HUES64 (cell line): ENCODE measurements at regions not wholly inside any gene's neighbourhood (a gene's known extent, or its start where the extent isn't known, plus 50 kb on each side); places are given as distances from the start of the nearest gene placed in this dataset.

Experiments
- H3K27ac ChIP-seq: 2 replicates; pipeline ENCODE4 v1.7.0; 2013; ENCODE audit warnings: low read depth, low read length, inconsistent platforms
- H3K27me3 ChIP-seq: 2 replicates; pipeline ENCODE4 v1.6.1; 2013; ENCODE audit warnings: mild to moderate bottlenecking, low read length; ENCODE audit not compliant: insufficient read depth
- H3K36me3 ChIP-seq: 2 replicates; pipeline ENCODE4 v1.6.1; 2013; ENCODE audit warnings: mild to moderate bottlenecking, low read length; ENCODE audit not compliant: insufficient read depth
- H3K4me1 ChIP-seq: 2 replicates; pipeline ENCODE4 v1.6.1; 2013; ENCODE audit warnings: mild to moderate bottlenecking, low read length, moderate library complexity; ENCODE audit not compliant: insufficient read depth
- H3K4me3 ChIP-seq: 2 replicates; pipeline ENCODE4 v1.5.1; 2013; ENCODE audit warnings: mild to moderate bottlenecking, low read length, moderate library complexity
- H3K9ac ChIP-seq: 2 replicates; pipeline ENCODE4 v1.6.1; 2013; ENCODE audit warnings: mild to moderate bottlenecking, low read depth, low read length
- H3K9me3 ChIP-seq: 2 replicates; pipeline ENCODE4 v1.6.1; 2013; ENCODE audit warnings: low read depth, low read length; ENCODE audit not compliant: insufficient read depth
- WGBS: fragments of 150-250, 120-280 bp; methylation state at CpG from one replicate; pipeline ENCODE4 v1.1.7; 2013; ENCODE audit warnings: missing lambda C conversion rate; 5-methylcytosine and 5-hydroxymethylcytosine counted together

DNA sequence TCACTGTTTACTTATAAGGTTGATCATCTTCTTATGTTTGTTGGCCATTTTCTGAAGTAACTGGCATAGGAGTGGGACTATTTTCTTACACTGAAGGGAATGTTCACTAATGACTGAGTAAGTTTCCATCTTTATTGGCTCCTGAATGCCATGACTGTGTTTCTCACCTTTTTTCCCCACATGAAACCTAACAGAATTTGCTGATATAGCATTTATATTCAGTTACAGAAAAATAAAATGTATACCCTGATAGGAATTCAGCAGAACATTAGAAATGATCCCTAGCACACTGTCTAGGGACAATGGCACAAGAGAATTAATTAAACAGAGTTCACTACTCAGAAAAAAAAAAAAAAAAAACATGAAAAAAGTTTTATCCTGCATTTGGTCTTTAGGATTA, 1465.1 kb upstream of the C9orf72 start:
- Histone ChIP-seq H3K36me3 (no peaks in the 10 kb centered on the region), H3K27me3 (no peaks in the 10 kb centered on the region), H3K4me3 (no peak overlapping the region), H3K27ac (no peak overlapping the region), H3K9me3 (no peaks in the 10 kb centered on the region), H3K9ac (no peak overlapping the region), H3K4me1 (no peaks in the 10 kb centered on the region)

DNA sequence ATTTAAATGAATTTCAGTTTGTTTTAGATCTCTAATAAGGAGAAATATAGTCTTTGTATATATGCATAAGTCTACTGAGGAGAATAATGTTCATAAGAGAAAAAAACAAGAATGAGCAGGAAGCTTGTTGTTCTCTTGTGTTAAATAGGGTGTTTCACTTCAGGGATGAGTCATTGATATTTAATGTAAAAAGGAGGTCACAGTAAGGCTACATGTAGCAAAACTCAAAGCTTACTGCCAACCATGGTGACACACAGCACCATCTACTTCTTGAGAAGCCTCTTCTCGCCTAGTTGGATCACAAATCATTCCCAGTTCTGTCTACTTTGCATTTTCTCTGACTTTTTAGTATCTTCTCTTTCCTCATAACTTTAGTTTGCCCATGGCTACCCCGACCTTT, 1466.0 kb upstream of the C9orf72 start:
- no peak overlapping the region for H3K9ac ChIP-seq
- WGBS: 90% methylated on average over 2 of the region's 2 CpGs
- no peaks in the 10 kb centered on the region for H3K9me3 ChIP-seq
- H3K4me1 ChIP-seq: no peaks in the 10 kb centered on the region
- no peaks in the 10 kb centered on the region for H3K27me3 ChIP-seq
- H3K4me3 ChIP-seq: no peak overlapping the region
- no peak overlapping the region for H3K27ac ChIP-seq
- no peaks in the 10 kb centered on the region for H3K36me3 ChIP-seq

DNA sequence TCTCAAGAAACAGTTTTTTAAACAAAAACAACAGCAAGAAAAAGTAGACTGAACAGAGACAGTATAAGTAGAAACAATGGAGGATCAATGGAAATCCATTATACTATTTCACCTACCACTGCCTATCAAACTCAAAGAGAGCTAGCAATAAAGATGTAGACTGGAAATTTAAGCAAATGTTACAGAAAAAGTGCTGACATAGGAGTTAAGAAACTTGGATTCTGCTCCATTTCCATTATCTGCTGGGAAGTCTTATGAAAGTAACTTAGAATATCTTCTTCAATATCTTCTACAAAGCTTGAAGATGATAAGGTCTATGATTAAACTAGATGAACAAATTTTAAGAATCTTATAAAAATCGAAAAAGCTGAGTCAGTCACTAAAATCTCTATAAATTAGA, 1469.8 kb upstream of the C9orf72 start:
- Histone ChIP-seq H3K27me3 (no peaks in the 10 kb centered on the region), H3K4me1 (no peaks in the 10 kb centered on the region), H3K9ac (no peak overlapping the region), H3K4me3 (no peak overlapping the region), H3K9me3 (no peaks in the 10 kb centered on the region), H3K27ac (no peak overlapping the region), H3K36me3 (no peaks in the 10 kb centered on the region)
- no CpG with 5 or more reads among the region's 1 CpG for WGBS

- 95% methylated on average over 2 of the region's 2 CpGs for WGBS
- H3K27me3 ChIP-seq: no peaks in the 10 kb centered on the region
- no peaks in the 10 kb centered on the region for H3K4me1 ChIP-seq
- no peak overlapping the region for H3K4me3 ChIP-seq
- no peaks in the 10 kb centered on the region for H3K9me3 ChIP-seq
- no peak overlapping the region for H3K27ac ChIP-seq
- no peak overlapping the region for H3K9ac ChIP-seq
- H3K36me3 ChIP-seq: no peaks in the 10 kb centered on the region
Observed at GRCh38 chr9:29044959-29045358, 1471.7 kb upstream of the C9orf72 start.

DNA sequence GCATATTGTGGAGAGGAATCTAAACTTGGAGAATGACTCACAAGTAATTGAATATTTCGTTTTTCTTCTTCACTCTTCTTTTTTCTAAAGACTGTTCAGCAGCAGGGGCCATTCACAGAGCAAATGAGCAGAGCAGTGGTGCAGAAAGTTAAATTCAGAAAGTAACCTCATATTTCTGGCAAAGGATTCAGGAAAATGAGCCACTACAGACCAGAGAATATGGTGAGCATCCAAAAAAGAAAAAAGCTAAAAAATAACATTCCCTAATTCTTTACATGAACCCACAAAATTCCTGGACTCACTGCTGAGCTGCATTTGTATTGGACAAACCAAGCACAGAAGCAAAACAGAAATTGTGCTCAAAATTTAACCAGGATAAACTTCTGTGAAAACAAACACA, 1486.8 kb upstream of the C9orf72 start:
- Histone ChIP-seq H3K9ac (no peak overlapping the region), H3K36me3 (no peaks in the 10 kb centered on the region), H3K4me3 (no peak overlapping the region), H3K27me3 (no peaks in the 10 kb centered on the region), H3K4me1 (no peaks in the 10 kb centered on the region), H3K9me3 (no peaks in the 10 kb centered on the region), H3K27ac (no peak overlapping the region)
- 80% methylated on average over 1 of the region's 1 CpG for WGBS

DNA sequence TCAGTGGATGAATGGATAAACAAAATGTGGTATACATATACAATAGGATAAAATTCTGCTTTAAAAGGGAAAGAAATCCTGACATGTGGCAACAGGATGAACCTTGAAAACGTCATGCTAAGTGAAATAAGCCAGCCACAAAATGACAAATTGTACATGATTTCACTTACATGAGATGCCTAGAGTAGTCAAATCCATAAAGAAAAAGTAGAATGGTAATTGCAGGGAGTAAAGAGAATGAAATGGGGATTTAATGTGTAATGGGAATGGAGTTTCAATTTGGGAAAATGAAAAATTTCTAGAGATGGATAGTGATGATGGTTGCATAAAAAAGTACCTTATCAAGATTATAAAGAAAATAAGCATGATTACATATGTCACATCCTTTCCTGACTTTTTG, 1489.2 kb upstream of the C9orf72 start:
- H3K27me3 ChIP-seq: no peaks in the 10 kb centered on the region
- no peak overlapping the region for H3K4me3 ChIP-seq
- no peaks in the 10 kb centered on the region for H3K36me3 ChIP-seq
- H3K27ac ChIP-seq: no peak overlapping the region
- H3K9ac ChIP-seq: no peak overlapping the region
- H3K4me1 ChIP-seq: no peaks in the 10 kb centered on the region
- 93% methylated on average over 1 of the region's 1 CpG for WGBS
- no peaks in the 10 kb centered on the region for H3K9me3 ChIP-seq

DNA sequence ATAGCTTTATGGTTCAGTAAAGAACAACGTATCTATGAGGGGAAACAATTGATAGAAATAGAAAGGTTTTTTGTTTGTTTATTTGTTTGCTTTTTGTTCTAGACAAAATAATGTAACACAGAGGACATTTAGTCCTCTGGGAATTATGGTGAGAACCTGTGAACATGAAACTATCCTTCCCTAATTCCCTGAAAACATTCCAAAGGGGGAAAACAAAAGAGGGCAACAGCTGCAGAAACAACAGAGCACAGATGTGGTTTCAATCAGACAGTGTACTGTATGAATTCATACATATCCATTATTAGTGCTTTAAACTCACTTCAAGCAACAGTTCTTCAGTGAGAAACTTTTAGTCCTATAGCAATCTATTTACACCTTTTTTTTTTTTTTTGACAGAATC, 1489.8 kb upstream of the C9orf72 start:
- 84% methylated on average over 1 of the region's 1 CpG for WGBS
- H3K4me1 ChIP-seq: peaks cover 6% of the 10 kb centered on the region
- H3K9me3 ChIP-seq: no peaks in the 10 kb centered on the region

GRCh38 chr9:29066141-29066640, 1492.9 kb upstream of the C9orf72 start:
- Histone ChIP-seq H3K36me3 (no peaks in the 10 kb centered on the region), H3K27ac (no peak overlapping the region), H3K9me3 (no peaks in the 10 kb centered on the region), H3K4me3 (no peak overlapping the region), H3K27me3 (no peaks in the 10 kb centered on the region), H3K9ac (no peak overlapping the region), H3K4me1 (peaks cover 6% of the 10 kb centered on the region)
- WGBS: 93% methylated on average over 3 of the region's 3 CpGs

More for the DNA sequence above, 1489.8 kb upstream of the C9orf72 start:
- no peak overlapping the region for H3K4me3 ChIP-seq
- no peak overlapping the region for H3K27ac ChIP-seq
- H3K27me3 ChIP-seq: no peaks in the 10 kb centered on the region
- no peaks in the 10 kb centered on the region for H3K36me3 ChIP-seq
- no peak overlapping the region for H3K9ac ChIP-seq

- peaks cover 6% of the 10 kb centered on the region for H3K4me1 ChIP-seq
- H3K9ac ChIP-seq: no peak overlapping the region
- no peak overlapping the region for H3K27ac ChIP-seq
- no peaks in the 10 kb centered on the region for H3K9me3 ChIP-seq
- WGBS: 100% methylated on average over 2 of the region's 2 CpGs
- H3K27me3 ChIP-seq: no peaks in the 10 kb centered on the region
- H3K4me3 ChIP-seq: no peak overlapping the region
- H3K36me3 ChIP-seq: no peaks in the 10 kb centered on the region
Observed at GRCh38 chr9:29068461-29068860, 1495.2 kb upstream of the C9orf72 start.

DNA sequence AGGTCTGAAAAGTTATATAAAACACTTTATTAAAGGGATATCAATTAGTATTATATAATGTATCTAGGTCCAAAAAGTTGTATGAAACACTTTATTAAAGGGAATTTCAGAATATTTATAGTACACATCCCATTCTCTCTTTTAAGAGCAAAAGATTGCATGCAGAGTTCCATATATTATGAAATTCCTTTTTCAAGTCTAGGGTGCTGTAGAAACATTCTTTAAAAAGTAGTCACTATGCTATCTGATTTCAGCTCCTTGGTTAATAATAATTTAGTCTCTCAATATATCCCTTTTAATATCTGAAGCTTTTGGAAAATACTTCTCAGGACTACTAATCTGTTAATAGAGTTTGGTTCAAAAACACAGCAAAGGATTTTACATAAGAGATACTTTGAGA, 1496.1 kb upstream of the C9orf72 start:
- Histone ChIP-seq H3K4me1 (peaks cover 6% of the 10 kb centered on the region), H3K27ac (no peak overlapping the region), H3K36me3 (no peaks in the 10 kb centered on the region), H3K9ac (no peak overlapping the region), H3K27me3 (no peaks in the 10 kb centered on the region), H3K4me3 (no peak overlapping the region), H3K9me3 (no peaks in the 10 kb centered on the region)

GRCh38 chr9:29078063-29078666, 1504.9 kb upstream of the C9orf72 start:
- Histone ChIP-seq H3K9ac (no peak overlapping the region), H3K4me1 (no peaks in the 10 kb centered on the region), H3K27ac (no peak overlapping the region), H3K36me3 (no peaks in the 10 kb centered on the region), H3K9me3 (no peaks in the 10 kb centered on the region), H3K27me3 (no peaks in the 10 kb centered on the region), H3K4me3 (no peak overlapping the region)
- 94% methylated on average over 3 of the region's 3 CpGs for WGBS

GRCh38 chr9:29100762-29101161, 1527.5 kb upstream of the C9orf72 start:
- no peaks in the 10 kb centered on the region for H3K9me3 ChIP-seq
- H3K9ac ChIP-seq: no peak overlapping the region
- H3K4me3 ChIP-seq: no peak overlapping the region
- WGBS: 97% methylated on average over 1 of the region's 2 CpGs
- H3K27ac ChIP-seq: no peak overlapping the region
- H3K4me1 ChIP-seq: no peaks in the 10 kb centered on the region
- no peaks in the 10 kb centered on the region for H3K36me3 ChIP-seq
- H3K27me3 ChIP-seq: no peaks in the 10 kb centered on the region
